ENCODE measurements at regions not wholly inside any gene's neighbourhood (a gene's known extent, or its start where the extent isn't known, plus 50 kb on each side); places are given as distances from the start of the nearest gene placed in this dataset.
"Not testable (repeated sequence)": the region's sequence is repeated elsewhere in the genome, so short reads cannot be mapped to it uniquely, and the experiment has no call there.

DNA sequence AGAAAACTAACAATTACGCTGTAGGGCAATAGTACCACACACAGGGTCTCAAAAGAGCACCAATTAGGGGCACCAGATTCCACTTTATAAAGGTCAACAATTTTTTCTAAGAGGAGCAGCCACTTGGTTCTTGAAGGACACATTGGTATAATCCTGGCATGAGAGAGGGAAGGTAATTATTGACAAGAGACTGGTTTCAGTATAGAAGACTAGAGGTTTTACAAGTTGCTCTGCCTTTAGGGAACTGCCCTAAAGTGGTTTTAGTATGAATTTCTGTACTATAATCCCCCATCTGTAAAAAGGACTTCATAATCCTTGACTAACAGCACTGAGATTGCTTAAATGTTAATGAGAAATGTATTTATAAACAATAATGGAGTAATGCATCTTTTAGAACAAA lies 648.5 kb upstream of the PTBP2 start:
- no peak overlapping the region for H3K4me3 ChIP-seq (ENCODE audit: low read depth, low read length)
- DNase-seq (ENCODE audit: low read depth): no peak

- H3K4me3 ChIP-seq (ENCODE audit: low read depth, low read length): no peak overlapping the region
- no peak for DNase-seq (ENCODE audit: low read depth)
Observed at GRCh38 chr1:96074422-96074821, 647.2 kb upstream of the PTBP2 start.

DNA sequence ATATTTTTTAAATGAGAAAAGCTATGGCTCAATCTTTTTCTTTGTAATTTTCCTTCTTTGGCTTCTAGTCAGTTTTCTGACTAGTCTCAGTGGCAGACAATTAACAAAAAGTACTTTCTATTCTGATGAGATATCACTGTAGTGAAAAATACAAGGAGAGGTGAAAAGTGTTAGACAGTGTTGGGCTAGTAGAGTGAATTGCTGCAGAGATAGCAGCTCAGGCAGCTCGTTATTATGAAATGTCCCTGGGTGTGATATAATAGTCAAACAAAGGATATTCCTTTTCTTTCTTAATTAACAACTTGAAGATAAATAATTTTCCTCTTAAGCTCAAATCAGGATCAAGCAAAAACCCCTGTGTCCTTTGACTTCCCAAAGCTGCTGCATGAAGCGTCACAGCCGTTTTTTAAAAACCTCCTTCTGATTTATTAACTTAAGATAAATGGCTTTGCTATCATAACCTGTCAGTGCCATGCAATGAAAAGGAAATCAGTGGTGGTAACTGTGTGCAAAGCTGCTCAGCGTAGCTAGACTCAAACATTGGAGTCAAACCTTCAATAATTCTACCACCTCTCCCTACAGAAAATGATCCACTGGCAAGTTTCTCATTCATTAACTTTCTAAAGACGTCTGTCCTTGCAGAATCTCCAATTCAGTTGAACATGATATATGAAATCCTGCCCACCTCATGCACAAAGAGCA lies 646.6 kb upstream of the PTBP2 start:
- H3K4me3 ChIP-seq (ENCODE audit: low read depth, low read length): no peak overlapping the region
- DNase-seq (ENCODE audit: low read depth): no peak

DNA sequence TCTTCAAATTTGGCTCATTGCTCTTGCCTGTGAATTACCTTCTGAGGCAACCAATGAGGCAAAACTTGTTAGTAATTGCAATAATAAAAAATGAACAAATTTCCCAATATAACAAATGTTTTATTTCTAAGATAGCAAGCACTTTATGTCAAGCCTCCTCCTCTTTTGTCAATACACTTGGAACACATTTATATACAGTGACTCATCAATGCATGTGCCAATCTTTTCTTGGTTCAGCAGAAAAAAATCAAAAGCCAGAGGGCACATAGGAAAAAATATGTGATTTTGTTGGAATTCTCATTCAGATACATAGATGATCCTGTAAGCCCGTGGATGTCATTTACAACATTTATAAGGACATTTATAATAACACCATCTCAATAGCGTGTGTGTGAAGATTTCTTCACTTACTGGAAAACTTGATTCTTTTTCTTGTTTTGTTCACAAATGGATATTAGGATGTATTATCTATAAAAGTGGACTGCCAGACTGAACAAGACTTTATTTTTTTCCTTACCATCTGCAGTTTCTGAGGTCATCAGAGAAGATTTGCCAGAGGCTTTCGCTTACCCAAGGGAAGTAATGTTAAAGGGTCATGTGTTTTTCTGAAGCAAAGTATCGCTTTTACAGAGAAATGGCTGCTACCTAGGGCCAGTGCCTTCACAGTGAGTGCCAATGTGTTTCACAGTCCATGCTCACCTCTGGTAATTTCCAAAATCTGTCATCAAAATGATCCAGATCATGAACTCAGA lies 645.7 kb upstream of the PTBP2 start:
- no peak overlapping the region for H3K4me3 ChIP-seq (ENCODE audit: low read depth, low read length)
- DNase-seq (ENCODE audit: low read depth): no peak

DNA sequence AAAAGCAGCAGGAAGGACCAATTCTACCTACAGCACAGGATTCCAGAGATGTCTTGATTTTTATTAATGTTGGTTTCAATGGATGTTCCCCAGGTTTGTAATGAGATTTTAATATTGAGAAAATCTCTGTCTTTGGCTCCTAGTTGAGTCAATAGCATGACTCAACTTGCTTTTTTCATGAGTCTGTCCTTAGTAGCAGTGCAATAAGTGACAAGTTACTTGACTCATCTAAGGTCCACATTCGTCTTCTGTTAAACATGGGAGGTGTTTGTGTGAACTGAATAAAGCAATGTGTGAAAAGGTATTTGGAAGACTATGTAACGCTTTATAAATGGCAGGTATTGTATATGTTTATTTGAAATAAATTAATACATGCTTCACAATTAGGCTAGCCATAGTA lies 645.0 kb upstream of the PTBP2 start:
- no peak overlapping the region for H3K4me3 ChIP-seq (ENCODE audit: low read depth, low read length)
- no peak for DNase-seq (ENCODE audit: low read depth)

GRCh38 chr1:96079581-96079980 lies 642.0 kb upstream of the PTBP2 start:
- no peak overlapping the region for H3K4me3 ChIP-seq (ENCODE audit: low read depth, low read length)
- no peak for DNase-seq (ENCODE audit: low read depth)

GRCh38 chr1:96080925-96081324 lies 640.7 kb upstream of the PTBP2 start:
- no peak for DNase-seq (ENCODE audit: low read depth)
- H3K4me3 ChIP-seq (ENCODE audit: low read depth, low read length): no peak overlapping the region

DNA sequence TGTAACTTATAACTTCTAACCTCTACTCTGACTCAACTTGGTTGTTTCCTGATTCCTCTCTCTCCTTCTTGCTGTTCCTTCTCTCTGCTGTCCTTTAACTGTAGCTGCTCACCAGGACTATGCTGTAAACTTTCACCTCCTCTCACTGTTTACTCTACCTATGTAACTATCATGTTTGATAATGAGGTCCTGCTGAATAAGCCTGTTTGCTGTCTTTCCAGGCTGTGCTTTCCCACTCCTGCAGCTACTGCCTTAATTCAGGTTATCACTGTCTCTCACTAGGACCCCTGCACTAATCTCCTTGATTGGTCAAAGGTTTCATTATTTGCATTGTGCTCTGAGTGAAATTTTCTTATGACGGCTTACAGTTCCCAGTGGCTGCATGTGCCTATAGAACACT lies 633.9 kb upstream of the PTBP2 start:
- H3K4me3 ChIP-seq (ENCODE audit: low read depth, low read length): no peak overlapping the region
- DNase-seq (ENCODE audit: low read depth): no peak

- no peak for DNase-seq (ENCODE audit: low read depth)
- H3K4me3 ChIP-seq (ENCODE audit: low read depth, low read length): no peak overlapping the region
Observed at GRCh38 chr1:96090134-96090533, 631.5 kb upstream of the PTBP2 start.

- no peak for DNase-seq (ENCODE audit: low read depth)
- no peak overlapping the region for H3K4me3 ChIP-seq (ENCODE audit: low read depth, low read length)
Observed at GRCh38 chr1:96095849-96096612, 625.6 kb upstream of the PTBP2 start.

DNA sequence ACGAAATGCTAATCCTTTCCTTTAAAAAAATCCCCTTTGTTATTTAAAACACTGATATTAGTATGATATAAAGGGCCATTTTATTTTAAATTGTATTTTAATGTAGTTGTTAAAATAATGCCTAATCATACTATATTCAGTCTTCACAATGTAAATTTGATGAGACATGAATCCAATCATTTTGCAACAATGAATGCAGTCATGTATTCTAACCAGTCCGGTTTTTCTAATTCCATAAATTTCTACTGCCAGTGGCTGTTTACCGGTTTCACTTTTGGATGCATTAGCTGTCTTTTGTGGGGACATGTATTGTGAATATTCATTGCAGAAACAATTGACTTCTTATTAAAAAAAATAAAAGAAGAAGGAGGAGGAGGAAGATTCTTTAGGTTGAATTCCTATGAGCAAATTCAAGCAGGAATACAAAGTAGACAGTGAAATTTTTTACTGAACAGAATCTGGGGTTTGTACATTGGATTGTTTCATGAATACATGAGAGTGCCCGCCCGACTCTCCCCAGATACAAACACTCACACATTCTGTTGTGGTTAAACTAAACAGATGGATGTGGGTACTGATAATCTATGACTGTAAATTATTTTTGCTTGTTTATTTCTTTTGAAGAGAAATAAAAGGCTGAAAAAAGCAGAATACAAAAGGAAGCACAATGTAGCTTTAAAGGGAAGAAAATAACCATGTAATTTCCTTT lies 624.8 kb upstream of the PTBP2 start:
- no peak for DNase-seq (ENCODE audit: low read depth)
- H3K4me3 ChIP-seq (ENCODE audit: low read depth, low read length): no peak overlapping the region

DNA sequence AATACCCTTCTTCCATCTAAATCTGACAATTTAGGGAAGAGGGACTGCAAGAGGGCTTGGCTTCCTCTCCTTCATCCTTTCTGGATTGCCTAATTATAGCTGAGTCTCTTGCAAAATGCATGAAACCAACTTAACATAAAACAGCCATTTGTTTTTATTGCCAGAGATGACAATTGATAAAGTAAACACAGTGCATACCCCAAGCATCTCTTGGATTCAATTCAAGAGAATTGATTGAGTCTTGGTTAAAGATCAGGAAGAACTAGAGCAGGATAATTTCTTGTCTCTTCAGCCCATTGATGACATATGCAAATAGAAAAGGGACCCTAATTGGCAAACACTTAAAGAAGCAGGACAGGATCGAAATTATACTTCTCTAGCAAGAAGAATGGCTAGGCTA lies 617.1 kb upstream of the PTBP2 start:
- DNase-seq (ENCODE audit: low read depth): no peak
- no peak overlapping the region for H3K4me3 ChIP-seq (ENCODE audit: low read depth, low read length)

DNA sequence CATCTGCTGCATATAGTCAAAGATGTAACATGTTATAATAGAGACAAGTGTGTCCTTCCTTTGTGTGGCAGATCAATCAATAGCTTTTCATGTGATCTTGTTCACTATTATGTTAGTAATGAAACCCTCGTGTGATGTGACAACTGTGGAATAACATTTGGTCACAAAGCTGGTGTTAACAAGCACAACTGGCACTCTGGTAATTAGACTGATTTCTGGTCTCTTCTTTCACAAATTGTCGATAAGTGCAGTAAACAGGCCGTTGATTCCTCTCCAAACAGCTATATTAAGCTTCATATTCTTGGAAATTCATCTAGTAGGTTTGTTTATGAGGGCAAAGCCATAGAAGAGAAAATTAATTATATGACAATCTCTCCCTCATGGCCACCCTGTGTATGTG lies 616.7 kb upstream of the PTBP2 start:
- H3K4me3 ChIP-seq (ENCODE audit: low read depth, low read length): no peak overlapping the region
- no peak for DNase-seq (ENCODE audit: low read depth)

- H3K4me3 ChIP-seq (ENCODE audit: low read depth, low read length): no peak overlapping the region
- DNase-seq (ENCODE audit: low read depth): no peak
Observed at GRCh38 chr1:96116731-96117130, 604.9 kb upstream of the PTBP2 start.

GRCh38 chr1:96130432-96130831 lies 591.2 kb upstream of the PTBP2 start:
- H3K4me3 ChIP-seq (ENCODE audit: low read depth, low read length): no peak overlapping the region
- no peak for DNase-seq (ENCODE audit: low read depth)

DNA sequence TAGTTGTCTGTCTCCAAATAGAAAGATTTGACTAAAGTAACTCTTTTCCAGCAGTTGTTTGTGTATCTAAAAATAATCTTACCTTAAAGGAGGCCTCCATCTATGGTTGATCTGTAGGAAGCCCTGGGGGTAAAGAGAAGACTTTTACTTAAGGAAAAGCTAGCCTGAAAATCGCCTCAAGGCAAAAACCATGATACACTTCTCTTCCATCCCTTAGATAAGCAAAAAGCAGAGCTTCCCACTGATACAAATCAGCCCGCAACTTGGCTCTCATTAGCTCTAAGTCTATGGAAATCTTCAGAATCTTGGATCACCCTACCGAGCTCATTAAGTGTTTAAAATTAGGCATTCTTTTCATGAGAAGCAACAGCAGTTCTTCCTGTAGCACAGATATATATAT lies 576.9 kb upstream of the PTBP2 start:
- no peak for DNase-seq (ENCODE audit: low read depth)
- H3K4me3 ChIP-seq (ENCODE audit: low read depth, low read length): no peak overlapping the region

DNA sequence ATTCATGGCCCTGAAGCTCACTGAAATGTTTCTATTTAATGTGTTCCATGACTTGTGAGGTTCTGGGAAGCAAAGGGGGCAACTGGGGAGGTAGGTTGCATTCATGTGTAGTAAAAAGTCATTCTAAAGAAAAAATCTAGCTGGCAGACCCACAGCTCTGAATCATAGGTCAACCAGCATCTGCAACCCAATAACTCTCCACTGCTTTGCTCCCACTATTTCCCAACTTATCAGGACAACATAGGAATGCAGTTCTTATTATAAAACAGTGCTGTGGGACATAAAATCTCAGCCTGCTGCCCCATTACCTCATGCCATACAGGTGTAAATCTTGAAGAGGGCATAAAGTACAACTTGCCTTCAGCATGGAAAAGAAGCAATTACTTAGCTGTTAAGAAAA lies 576.1 kb upstream of the PTBP2 start:
- DNase-seq (ENCODE audit: low read depth): no peak
- H3K4me3 ChIP-seq (ENCODE audit: low read depth, low read length): no peak overlapping the region

DNA sequence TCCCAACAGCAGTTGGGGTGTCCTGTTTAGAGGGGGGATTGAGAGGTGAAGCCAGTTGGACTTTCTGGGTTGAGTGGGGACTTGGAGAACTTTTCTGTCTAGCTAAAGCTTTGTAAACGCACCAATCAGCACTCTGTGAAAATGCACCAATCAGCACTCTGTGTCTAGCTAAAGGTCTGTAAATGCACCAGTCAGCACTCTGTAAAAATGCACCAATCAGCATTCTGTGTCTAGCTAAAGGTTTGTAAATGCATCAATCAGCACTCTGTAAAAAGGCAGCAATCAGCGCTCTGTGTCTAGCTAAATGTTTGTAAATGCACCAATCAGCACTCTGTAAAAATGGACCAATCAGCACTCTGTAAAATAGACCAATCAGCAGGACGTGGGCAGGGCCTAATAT lies 568.6 kb upstream of the PTBP2 start:
- H3K4me3 ChIP-seq (ENCODE audit: low read depth, low read length); DNase-seq (ENCODE audit: low read depth): not testable (repeated sequence)

DNA sequence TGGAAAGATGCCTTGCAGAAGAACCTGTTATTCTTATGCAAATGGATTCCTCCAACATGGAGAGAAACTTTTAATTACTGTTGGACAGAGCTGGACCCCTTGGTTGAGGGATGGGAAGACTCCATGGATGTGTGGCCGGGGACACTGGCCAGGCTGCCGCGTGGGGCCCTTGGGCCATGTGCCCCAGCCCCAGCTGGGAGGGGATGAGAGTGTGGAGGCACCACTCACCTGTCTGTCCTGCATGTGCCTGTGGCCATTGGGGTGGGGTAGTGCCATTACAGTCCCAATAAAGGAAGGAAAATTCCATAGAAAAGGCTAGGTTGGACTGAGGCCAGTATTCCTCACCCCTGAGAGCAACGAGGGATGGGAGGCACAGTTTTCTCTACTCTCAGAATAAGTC lies 564.5 kb upstream of the PTBP2 start:
- no peak overlapping the region for H3K4me3 ChIP-seq (ENCODE audit: low read depth, low read length)
- no peak for DNase-seq (ENCODE audit: low read depth)

DNA sequence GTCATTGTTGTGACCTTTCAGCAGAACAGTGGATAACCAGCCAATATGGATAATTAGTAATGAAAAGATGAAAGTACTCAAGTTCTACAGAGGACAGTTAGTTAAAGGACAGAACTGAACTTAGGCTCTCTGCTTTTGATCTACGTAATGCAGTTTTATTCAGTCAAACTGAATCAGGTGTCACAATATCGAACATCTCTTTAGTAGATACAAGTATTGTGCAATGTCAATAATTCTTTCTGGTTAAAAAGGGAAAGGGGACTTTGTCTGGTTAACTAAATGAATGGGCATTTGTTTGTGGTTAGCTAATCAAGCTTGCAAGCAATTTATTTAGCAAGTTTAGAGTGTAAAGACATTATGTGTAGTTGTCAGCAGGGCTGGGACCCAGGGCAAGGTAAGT lies 562.2 kb upstream of the PTBP2 start:
- no peak overlapping the region for H3K4me3 ChIP-seq (ENCODE audit: low read depth, low read length)
- DNase-seq (ENCODE audit: low read depth): no peak
